Choroid plexus epithelial cell (primary cell): ENCODE measurements at regions not wholly inside any gene's neighbourhood (a gene's known extent, or its start where the extent isn't known, plus 50 kb on each side); places are given as distances from the start of the nearest gene placed in this dataset.
"Not testable (repeated sequence)": the region's sequence is repeated elsewhere in the genome, so short reads cannot be mapped to it uniquely, and the experiment has no call there.

ENCODE experiments used
- DNase-seq: peaks from one replicate; pipeline ENCODE4 v3.0.0-alpha.2; 2010; ENCODE audit warnings: low read depth
- H3K4me3 ChIP-seq: 2 replicates; pipeline ENCODE4 v1.5.1; 2011; ENCODE audit warnings: low read depth, mild to moderate bottlenecking, control low read depth, low read length, moderate library complexity
- CTCF ChIP-seq: conservative IDR thresholded peaks from 2 replicates; pipeline ENCODE4 v1.5.1; 2011; ENCODE audit warnings: low read depth, mild to moderate bottlenecking, control low read depth, inconsistent platforms, low read length, moderate library complexity

- peak; percentile 76 for TF ChIP-seq CTCF
- DNase-seq, result peak; percentile 66
- no peak overlapping the region for H3K4me3 ChIP-seq
Observed at GRCh38 chr9:97109194-97109811, 70.4 kb upstream of the CTSV start.

DNA sequence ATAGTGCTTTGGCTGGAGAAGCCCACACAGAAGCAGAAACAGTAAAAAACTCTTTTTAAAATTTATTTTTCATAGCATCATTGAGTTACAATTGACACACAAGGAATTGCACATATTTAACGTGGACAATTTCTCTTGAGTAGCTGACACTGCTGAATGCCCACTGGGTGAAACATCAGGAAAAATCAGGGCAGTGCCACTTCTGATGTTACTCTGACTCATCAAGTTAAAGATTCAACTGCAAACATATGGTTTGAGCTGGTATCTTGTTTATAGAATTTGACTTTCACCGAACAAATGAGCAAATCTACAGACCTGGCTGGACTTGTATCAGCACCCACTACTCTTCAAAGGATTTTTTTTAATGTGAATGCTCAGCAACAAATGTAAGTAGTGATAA is 66.3 kb upstream of the CTSV start:
- not testable (repeated sequence) for H3K4me3 ChIP-seq, DNase-seq

GRCh38 chr9:97103613-97104383 is 64.9 kb upstream of the CTSV start:
- not testable (repeated sequence) for DNase-seq, H3K4me3 ChIP-seq

DNA sequence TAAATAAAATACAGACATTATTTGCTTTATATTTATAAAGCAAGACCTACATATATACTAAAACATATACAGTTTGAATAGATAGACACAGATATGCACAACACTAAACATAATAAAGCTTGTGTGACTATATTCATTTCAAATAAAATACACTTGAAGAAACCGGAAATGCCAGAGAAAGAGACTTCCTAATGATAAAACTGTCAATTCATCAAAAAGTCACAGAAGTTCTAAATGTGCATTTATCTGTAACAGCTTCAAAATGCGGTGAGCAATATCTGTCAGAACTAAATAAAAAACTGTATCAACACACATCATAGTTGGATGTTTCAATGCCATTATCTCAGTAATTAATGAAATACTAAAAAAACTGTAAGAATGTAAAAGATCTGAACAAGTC is 60.6 kb upstream of the CTSV start:
- DNase-seq, H3K4me3 ChIP-seq: not testable (repeated sequence)

DNA sequence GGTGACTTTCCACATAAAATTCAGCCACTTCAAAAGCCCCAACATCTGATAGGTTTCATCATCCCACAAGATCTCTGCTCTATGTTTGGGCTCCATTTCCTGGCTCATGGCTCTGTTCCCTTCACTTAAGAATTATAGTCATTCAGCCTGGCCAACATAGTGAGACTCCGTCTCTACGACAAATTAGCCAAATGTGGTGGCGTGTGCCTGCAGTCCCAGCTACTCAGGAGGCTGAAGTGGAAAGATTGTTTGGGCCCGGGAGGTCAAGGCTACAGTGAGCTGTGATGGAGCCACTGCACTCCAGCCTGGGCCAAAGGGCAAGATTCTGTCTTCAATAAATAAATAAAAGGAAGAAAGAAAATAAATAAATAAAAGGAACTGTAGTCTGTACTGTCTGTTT is 57.9 kb upstream of the CTSV start:
- no peak for TF ChIP-seq CTCF
- H3K4me3 ChIP-seq, result no peak overlapping the region
- DNase-seq, result no peak

- H3K4me3 ChIP-seq, DNase-seq: not testable (repeated sequence)
Observed at GRCh38 chr9:97089361-97089760, 50.4 kb upstream of the CTSV start.
